ENCODE measurements at regions not wholly inside any gene's neighbourhood (a gene's known extent, or its start where the extent isn't known, plus 50 kb on each side); places are given as distances from the start of the nearest gene placed in this dataset.

DNA sequence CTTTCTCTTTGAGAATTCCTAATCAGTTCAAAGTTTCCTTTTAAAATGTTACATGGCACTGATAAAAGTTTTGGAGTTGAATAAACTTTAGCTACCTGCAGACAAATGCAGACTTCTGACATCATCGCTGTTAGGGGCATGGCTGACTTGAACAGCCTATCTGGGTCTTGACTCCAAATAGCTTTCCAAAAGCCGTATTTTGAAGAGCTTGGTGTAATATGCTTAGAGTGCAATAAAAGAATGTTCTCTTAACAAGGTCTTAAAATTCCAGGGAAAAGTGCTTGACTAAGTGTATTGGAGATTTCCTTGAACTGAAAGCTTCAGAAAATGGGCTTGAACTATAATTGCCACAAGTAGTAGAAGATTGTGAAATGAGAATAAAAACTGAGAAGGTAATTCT is 342.9 kb upstream of the DCC start:
- Histone ChIP-seq H3K27me3 (replicated peaks; ENCODE audit: insufficient read depth) (no peaks in the 10 kb centered on the region), H3K4me1 (ENCODE audit: control insufficient read depth in 1 of 2, low read depth in 2 of 2) (no peaks in the 10 kb centered on the region), H3K27ac (no peak overlapping the region), H3K9me3 (no peaks in the 10 kb centered on the region), H3K4me3 (no peak overlapping the region), H3K36me3 (no peaks in the 10 kb centered on the region)
- ATAC-seq (ENCODE audit: insufficient number of reproducible peaks, low FRiP score, low read depth) (no peak), DNase-seq (ENCODE audit: low spot score) (no peak)
- no peak for TF ChIP-seq CTCF (IDR thresholded peaks at IDR 0.05)

DNA sequence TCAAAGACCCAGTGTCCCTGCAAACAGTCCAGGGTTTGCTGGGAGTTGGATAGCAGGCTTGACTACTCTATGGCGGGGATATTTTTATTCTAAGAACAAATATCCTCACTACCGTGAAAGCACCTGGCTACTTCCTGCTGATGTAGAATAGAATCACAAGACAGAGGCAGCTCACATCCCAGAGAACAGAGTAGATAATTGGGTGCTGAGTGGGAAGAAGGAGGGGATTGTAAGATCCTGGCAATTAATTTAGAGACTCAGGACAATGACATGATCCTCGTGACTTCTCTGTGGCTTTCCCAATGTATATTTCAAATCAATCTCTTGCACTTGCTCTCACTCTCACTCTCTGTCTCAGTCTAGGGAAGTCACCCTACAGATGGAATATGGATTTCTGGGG is 341.9 kb upstream of the DCC start:
- Histone ChIP-seq H3K9me3 (no peaks in the 10 kb centered on the region), H3K27ac (no peak overlapping the region), H3K36me3 (no peaks in the 10 kb centered on the region), H3K4me3 (no peak overlapping the region), H3K27me3 (replicated peaks; ENCODE audit: insufficient read depth) (no peaks in the 10 kb centered on the region), H3K4me1 (ENCODE audit: control insufficient read depth in 1 of 2, low read depth in 2 of 2) (no peaks in the 10 kb centered on the region)
- ATAC-seq (ENCODE audit: insufficient number of reproducible peaks, low FRiP score, low read depth) (no peak), DNase-seq (ENCODE audit: low spot score) (no peak)
- no peak for TF ChIP-seq CTCF (IDR thresholded peaks at IDR 0.05)

- no peak overlapping the region for H3K4me3 ChIP-seq
- no peaks in the 10 kb centered on the region for H3K4me1 ChIP-seq (ENCODE audit: control insufficient read depth in 1 of 2, low read depth in 2 of 2)
- no peak for TF ChIP-seq CTCF (IDR thresholded peaks at IDR 0.05)
- no peaks in the 10 kb centered on the region for H3K9me3 ChIP-seq
- ATAC-seq (ENCODE audit: insufficient number of reproducible peaks, low FRiP score, low read depth) (no peak), DNase-seq (ENCODE audit: low spot score) (no peak)
- H3K27me3 ChIP-seq (replicated peaks; ENCODE audit: insufficient read depth), result no peaks in the 10 kb centered on the region
- no peaks in the 10 kb centered on the region for H3K36me3 ChIP-seq
- H3K27ac ChIP-seq, result no peak overlapping the region
These were observed 341.3 kb upstream of the DCC start for GRCh38 chr18:51998711-51999110.

DNA sequence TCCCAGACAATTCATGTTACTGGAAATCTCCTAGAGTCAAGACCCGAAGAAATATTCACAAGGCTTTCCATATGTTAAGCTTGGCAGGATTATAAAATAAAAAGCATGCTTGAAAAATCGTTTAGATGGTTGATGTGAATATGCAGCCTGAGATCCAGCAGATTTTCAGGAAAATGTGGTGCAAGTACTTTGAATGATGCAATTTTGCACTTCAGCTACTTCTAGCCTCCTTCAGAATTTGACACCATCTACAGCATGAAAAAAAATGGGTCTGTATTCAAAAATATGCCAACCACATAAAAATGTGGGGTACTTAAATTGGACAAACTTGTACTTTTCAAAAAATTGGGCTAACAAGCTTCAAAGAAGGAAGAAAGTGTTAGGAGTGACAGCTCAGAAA is 340.6 kb upstream of the DCC start:
- H3K4me1 ChIP-seq (ENCODE audit: control insufficient read depth in 1 of 2, low read depth in 2 of 2), result no peaks in the 10 kb centered on the region
- H3K4me3 ChIP-seq, result no peak overlapping the region

GRCh38 chr18:52000435-52000834 is 339.6 kb upstream of the DCC start:
- ATAC-seq (ENCODE audit: insufficient number of reproducible peaks, low FRiP score, low read depth), result no peak
- TF ChIP-seq CTCF (IDR thresholded peaks at IDR 0.05), result no peak

More for the DNA sequence above, 340.6 kb upstream of the DCC start:
- H3K36me3 ChIP-seq, result no peaks in the 10 kb centered on the region
- no peak overlapping the region for H3K27ac ChIP-seq
- no peaks in the 10 kb centered on the region for H3K27me3 ChIP-seq (replicated peaks; ENCODE audit: insufficient read depth)
- H3K9me3 ChIP-seq, result no peaks in the 10 kb centered on the region
- no peak for ATAC-seq (ENCODE audit: insufficient number of reproducible peaks, low FRiP score, low read depth)
- no peak for TF ChIP-seq CTCF (IDR thresholded peaks at IDR 0.05)
- DNase-seq (ENCODE audit: low spot score), result no peak

More at GRCh38 chr18:52000435-52000834, 339.6 kb upstream of the DCC start:
- H3K4me3 ChIP-seq, result no peak overlapping the region
- no peaks in the 10 kb centered on the region for H3K4me1 ChIP-seq (ENCODE audit: control insufficient read depth in 1 of 2, low read depth in 2 of 2)
- H3K27ac ChIP-seq, result no peak overlapping the region
- no peak for DNase-seq (ENCODE audit: low spot score)
- H3K27me3 ChIP-seq (replicated peaks; ENCODE audit: insufficient read depth), result no peaks in the 10 kb centered on the region
- H3K9me3 ChIP-seq, result no peaks in the 10 kb centered on the region
- H3K36me3 ChIP-seq, result no peaks in the 10 kb centered on the region

Data from thoracic aorta (tissue), 2 donors.